OCI-LY1 (cell line): ENCODE measurements at regions not wholly inside any gene's neighbourhood (a gene's known extent, or its start where the extent isn't known, plus 50 kb on each side); places are given as distances from the start of the nearest gene placed in this dataset.

Experiments
- H2AFZ ChIP-seq: fragments of 200-600 bp; sonication (generic), shearing (Covaris generic); 2 replicates; pipeline ENCODE4 v1.6.0; 2014; ENCODE audit warnings: antibody characterized with exemption, mild to moderate bottlenecking, low read length
- H3F3A ChIP-seq: fragments of 200-600 bp; sonication (generic), shearing (Covaris generic); 2 replicates; pipeline ENCODE4 v1.6.0; 2014; ENCODE audit warnings: mild to moderate bottlenecking, antibody characterized with exemption, low read length, moderate library complexity; ENCODE audit not compliant: insufficient read depth
- H3K27ac ChIP-seq: fragments of 200-600 bp; sonication (generic); 2 replicates; pipeline ENCODE4 v1.5.1; 2014; ENCODE audit warnings: low read length, mixed run types, mild to moderate bottlenecking, low read depth; ENCODE audit not compliant: poor library complexity, severe bottlenecking
- H3K27me3 ChIP-seq: fragments of 200-600 bp; sonication (generic); 2 replicates; pipeline ENCODE4 v1.6.0; 2014; ENCODE audit warnings: antibody characterized with exemption, mild to moderate bottlenecking, low read length, moderate library complexity; ENCODE audit not compliant: insufficient read depth
- H3K36me3 ChIP-seq: fragments of 200-600 bp; sonication (generic); 2 replicates; pipeline ENCODE4 v1.6.1; 2014; ENCODE audit warnings: mild to moderate bottlenecking, antibody characterized with exemption, low read length, moderate library complexity, mixed read lengths; ENCODE audit not compliant: insufficient read depth
- H3K4me1 ChIP-seq: fragments of 200-600 bp; sonication (generic); 2 replicates; pipeline ENCODE4 v1.5.1; 2014; ENCODE audit warnings: mild to moderate bottlenecking, low read length, moderate library complexity; ENCODE audit not compliant: insufficient read depth, severe bottlenecking
- H3K4me2 ChIP-seq: fragments of 200-600 bp; sonication (generic), shearing (Covaris generic); 2 replicates; pipeline ENCODE4 v1.6.1; 2014; ENCODE audit warnings: low read length
- H3K4me3 ChIP-seq: fragments of 200-600 bp; sonication (generic); 2 replicates; pipeline ENCODE4 v1.5.1; 2014; ENCODE audit warnings: low read length, low read depth, mild to moderate bottlenecking, mixed read lengths; ENCODE audit not compliant: poor library complexity, severe bottlenecking
- H3K79me2 ChIP-seq: fragments of 200-600 bp; shearing (Covaris generic); 2 replicates; pipeline ENCODE4 v1.6.1; 2016; ENCODE audit warnings: mixed run types, low read length, mixed read lengths; ENCODE audit not compliant: insufficient read depth
- H3K9ac ChIP-seq: fragments of 200-600 bp; sonication (generic), shearing (Covaris generic); 2 replicates; pipeline ENCODE4 v1.6.1; 2014; ENCODE audit warnings: mild to moderate bottlenecking, low read length, mixed read lengths
- H3K9me2 ChIP-seq: fragments of 200-600 bp; sonication (generic), shearing (Covaris generic); 2 replicates; pipeline ENCODE4 v1.6.1; 2014; ENCODE audit warnings: low read depth, mild to moderate bottlenecking, low read length, mixed read lengths
- H3K9me3 ChIP-seq: fragments of 200-600 bp; shearing (Covaris generic); 2 replicates; pipeline ENCODE4 v1.6.1; 2014; ENCODE audit warnings: low read length, mixed read lengths
- H4K20me1 ChIP-seq: fragments of 200-600 bp; sonication (generic), shearing (Covaris generic); 2 replicates; pipeline ENCODE4 v1.6.0; 2016; ENCODE audit warnings: mild to moderate bottlenecking, low read length; ENCODE audit not compliant: insufficient read depth
- EZH2 ChIP-seq: fragments of 200-600 bp; sonication (generic), shearing (Covaris generic); IDR thresholded peaks from 2 replicates; pipeline ENCODE4 v1.8.0; 2017; ENCODE audit warnings: borderline replicate concordance, mixed run types, mild to moderate bottlenecking, antibody characterized with exemption, low read length, moderate library complexity, mixed read lengths
- TF ChIP-seq, protein P1 (sequence below): fragments of 200-600 bp; sonication (generic), shearing (Covaris generic); IDR thresholded peaks from 2 replicates; pipeline ENCODE4 v1.5.1; 2017; ENCODE audit warnings: mild to moderate bottlenecking, antibody characterized with exemption, low read length, moderate library complexity, mixed read lengths

DNA sequence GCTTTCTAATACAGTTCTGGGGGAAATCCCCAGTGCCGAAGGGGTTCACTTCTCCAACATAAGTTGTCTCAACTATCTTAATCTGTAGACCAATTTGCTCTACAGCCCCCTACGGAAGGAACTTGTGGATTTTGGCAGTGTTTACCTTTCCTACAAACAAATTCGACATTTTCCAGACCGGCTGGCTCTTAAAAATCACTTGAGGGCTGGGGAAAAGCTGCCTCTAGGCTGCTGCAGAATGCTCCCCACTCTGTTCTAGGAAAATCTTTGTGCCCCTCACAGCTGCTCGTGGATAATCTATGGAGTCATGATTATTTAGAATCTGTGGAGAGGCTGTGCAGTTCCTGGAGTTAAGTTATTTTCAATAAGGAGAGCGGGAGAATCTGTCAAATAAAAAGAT is 474.6 kb upstream of the FZD8 start:
- no peak overlapping the region for H2AFZ ChIP-seq
- no peaks in the 10 kb centered on the region for H3K9me2 ChIP-seq
- H3K27me3 ChIP-seq: no peaks in the 10 kb centered on the region
- H3K9me3 ChIP-seq: no peaks in the 10 kb centered on the region
- H3K4me3 ChIP-seq: no peak overlapping the region
- no peak overlapping the region for H3K9ac ChIP-seq
- H3F3A ChIP-seq: no peaks in the 10 kb centered on the region
- H3K4me2 ChIP-seq: no peak overlapping the region
- H3K4me1 ChIP-seq: no peaks in the 10 kb centered on the region
- TF ChIP-seq, protein P1, sequence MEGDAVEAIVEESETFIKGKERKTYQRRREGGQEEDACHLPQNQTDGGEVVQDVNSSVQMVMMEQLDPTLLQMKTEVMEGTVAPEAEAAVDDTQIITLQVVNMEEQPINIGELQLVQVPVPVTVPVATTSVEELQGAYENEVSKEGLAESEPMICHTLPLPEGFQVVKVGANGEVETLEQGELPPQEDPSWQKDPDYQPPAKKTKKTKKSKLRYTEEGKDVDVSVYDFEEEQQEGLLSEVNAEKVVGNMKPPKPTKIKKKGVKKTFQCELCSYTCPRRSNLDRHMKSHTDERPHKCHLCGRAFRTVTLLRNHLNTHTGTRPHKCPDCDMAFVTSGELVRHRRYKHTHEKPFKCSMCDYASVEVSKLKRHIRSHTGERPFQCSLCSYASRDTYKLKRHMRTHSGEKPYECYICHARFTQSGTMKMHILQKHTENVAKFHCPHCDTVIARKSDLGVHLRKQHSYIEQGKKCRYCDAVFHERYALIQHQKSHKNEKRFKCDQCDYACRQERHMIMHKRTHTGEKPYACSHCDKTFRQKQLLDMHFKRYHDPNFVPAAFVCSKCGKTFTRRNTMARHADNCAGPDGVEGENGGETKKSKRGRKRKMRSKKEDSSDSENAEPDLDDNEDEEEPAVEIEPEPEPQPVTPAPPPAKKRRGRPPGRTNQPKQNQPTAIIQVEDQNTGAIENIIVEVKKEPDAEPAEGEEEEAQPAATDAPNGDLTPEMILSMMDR: no peak
- no peak for TF ChIP-seq EZH2
- no peaks in the 10 kb centered on the region for H3K79me2 ChIP-seq
- no peaks in the 10 kb centered on the region for H3K36me3 ChIP-seq
- H4K20me1 ChIP-seq: no peaks in the 10 kb centered on the region
- H3K27ac ChIP-seq: no peak overlapping the region

DNA sequence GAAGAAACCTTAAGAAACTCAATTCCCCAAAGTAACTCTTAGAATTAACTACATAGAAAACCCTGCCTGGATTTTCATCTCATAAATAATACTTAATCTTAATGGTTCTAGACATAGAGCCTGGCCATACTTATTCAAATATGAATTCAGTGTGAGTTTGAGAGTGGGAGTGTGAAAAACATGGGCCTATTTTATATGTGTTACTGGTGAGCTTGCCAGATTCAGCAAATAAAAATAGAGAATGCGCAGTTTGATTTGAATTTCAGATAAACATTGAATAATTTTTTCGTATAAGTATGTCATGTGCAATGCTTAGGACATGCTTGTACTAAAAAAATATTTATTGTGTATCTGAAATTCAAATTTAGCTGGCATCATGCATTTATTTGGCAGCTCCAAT is 473.9 kb upstream of the FZD8 start:
- Histone ChIP-seq H3K9me2 (no peaks in the 10 kb centered on the region), H3K36me3 (no peaks in the 10 kb centered on the region), H3K9ac (no peak overlapping the region)

DNA sequence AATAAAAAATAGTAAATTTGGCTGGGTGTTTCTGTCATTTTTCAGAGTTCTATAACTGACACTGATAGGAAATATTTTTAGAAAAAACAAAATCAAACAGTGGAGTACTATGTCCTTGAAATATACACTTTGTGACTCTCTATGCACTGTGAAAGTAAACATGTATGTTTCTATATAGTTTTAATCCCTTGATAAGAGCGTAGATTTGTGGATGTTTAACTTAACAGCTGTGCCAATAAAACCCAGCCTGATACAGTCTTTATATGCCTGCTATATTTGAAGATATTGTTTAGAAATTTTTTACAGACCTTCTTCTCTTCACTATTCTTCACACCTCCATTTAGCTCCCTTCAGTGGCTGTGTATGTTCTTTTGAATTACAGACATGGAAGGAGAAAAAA is 473.3 kb upstream of the FZD8 start:
- H4K20me1 ChIP-seq: no peaks in the 10 kb centered on the region
- no peaks in the 10 kb centered on the region for H3K4me1 ChIP-seq
- no peaks in the 10 kb centered on the region for H3K79me2 ChIP-seq
- H3K9me2 ChIP-seq: no peaks in the 10 kb centered on the region
- H3K9me3 ChIP-seq: no peaks in the 10 kb centered on the region
- H2AFZ ChIP-seq: no peak overlapping the region
- H3K4me3 ChIP-seq: no peak overlapping the region
- TF ChIP-seq, protein P1: no peak
- TF ChIP-seq EZH2: no peak
- no peaks in the 10 kb centered on the region for H3K27me3 ChIP-seq
- no peaks in the 10 kb centered on the region for H3K36me3 ChIP-seq
- H3K27ac ChIP-seq: no peak overlapping the region
- H3F3A ChIP-seq: no peaks in the 10 kb centered on the region
- H3K9ac ChIP-seq: no peak overlapping the region
- H3K4me2 ChIP-seq: no peak overlapping the region

More for the DNA sequence above, 473.9 kb upstream of the FZD8 start:
- Histone ChIP-seq H3F3A (no peaks in the 10 kb centered on the region), H3K27ac (no peak overlapping the region), H2AFZ (no peak overlapping the region), H3K9me3 (no peaks in the 10 kb centered on the region), H3K79me2 (no peaks in the 10 kb centered on the region), H4K20me1 (no peaks in the 10 kb centered on the region), H3K4me3 (no peak overlapping the region), H3K4me2 (no peak overlapping the region), H3K27me3 (no peaks in the 10 kb centered on the region), H3K4me1 (no peaks in the 10 kb centered on the region)
- TF ChIP-seq EZH2: no peak
- TF ChIP-seq, protein P1: no peak
